Fibroblast of skin of left quadriceps (primary cell): ENCODE measurements at regions not wholly inside any gene's neighbourhood (a gene's known extent, or its start where the extent isn't known, plus 50 kb on each side); places are given as distances from the start of the nearest gene placed in this dataset.
"Not testable (repeated sequence)": the region's sequence is repeated elsewhere in the genome, so short reads cannot be mapped to it uniquely, and the experiment has no call there.

ENCODE experiments used
- DNase-seq, 2 experiments: peaks; one replicate each; pipeline ENCODE4 v3.0.0-alpha.2; 2013; ENCODE audit warnings: low read depth in 2 of 2

GRCh38 chr10:108684431-108684830 lies 1238.9 kb downstream of the XPNPEP1 start:
- peak; percentile 3 to 8 for DNase-seq

- peak; percentile 13 to 22 for DNase-seq
Observed at GRCh38 chr10:108673741-108674140, 1249.6 kb downstream of the XPNPEP1 start.

- DNase-seq = no peak
Observed at GRCh38 chr10:108663587-108663986, 1259.7 kb downstream of the XPNPEP1 start.

GRCh38 chr10:108662975-108663374 lies 1260.3 kb downstream of the XPNPEP1 start:
- no peak for DNase-seq

GRCh38 chr10:108655057-108655456 lies 1268.3 kb downstream of the XPNPEP1 start:
- DNase-seq = no peak

GRCh38 chr10:108653531-108653930 lies 1269.8 kb downstream of the XPNPEP1 start:
- DNase-seq = peak in 1 of 2 experiments; percentile 45

GRCh38 chr10:108639010-108639409 lies 1284.3 kb downstream of the XPNPEP1 start:
- no peak for DNase-seq

GRCh38 chr10:108638225-108638624 lies 1285.1 kb downstream of the XPNPEP1 start:
- no peak for DNase-seq

GRCh38 chr10:108633046-108633445 lies 1290.3 kb downstream of the XPNPEP1 start:
- no peak for DNase-seq

GRCh38 chr10:108632144-108632543 lies 1291.2 kb downstream of the XPNPEP1 start:
- no peak for DNase-seq

- DNase-seq = no peak
Observed at GRCh38 chr10:108631332-108631731, 1292.0 kb downstream of the XPNPEP1 start.

GRCh38 chr10:108629834-108630233 lies 1293.5 kb downstream of the XPNPEP1 start:
- DNase-seq = peak in 1 of 2 experiments; percentile 1

- DNase-seq = no peak
Observed at GRCh38 chr10:108624052-108624451, 1299.3 kb downstream of the XPNPEP1 start.

- no peak for DNase-seq
Observed at GRCh38 chr10:108620821-108621534, 1302.3 kb downstream of the XPNPEP1 start.

GRCh38 chr10:108616559-108617285 lies 1306.6 kb downstream of the XPNPEP1 start:
- DNase-seq = no peak

GRCh38 chr10:108615576-108616320 lies 1307.6 kb downstream of the XPNPEP1 start:
- DNase-seq = no peak

- no peak for DNase-seq
Observed at GRCh38 chr10:108612485-108612884, 1310.8 kb downstream of the XPNPEP1 start.

GRCh38 chr10:108608860-108609259 lies 1314.5 kb downstream of the XPNPEP1 start:
- DNase-seq = no peak

- DNase-seq = peak in 1 of 2 experiments; percentile 13
Observed at GRCh38 chr10:108601851-108602250, 1321.5 kb downstream of the XPNPEP1 start.

- DNase-seq = not testable (repeated sequence)
Observed at GRCh38 chr10:108600511-108600910, 1322.8 kb downstream of the XPNPEP1 start.

GRCh38 chr10:108599317-108599716 lies 1324.0 kb downstream of the XPNPEP1 start:
- DNase-seq = not testable (repeated sequence)

- DNase-seq = no peak
Observed at GRCh38 chr10:108598831-108599230, 1324.5 kb downstream of the XPNPEP1 start.
